PFSK-1 (cell line): ENCODE measurements at regions not wholly inside any gene's neighbourhood (a gene's known extent, or its start where the extent isn't known, plus 50 kb on each side); places are given as distances from the start of the nearest gene placed in this dataset.

Source experiments
- FOXP2 ChIP-seq: optimal IDR thresholded peaks from 2 replicates; pipeline ENCODE3; 2011; ENCODE audit warnings: borderline replicate concordance, control low read depth, inconsistent platforms; ENCODE audit not compliant: insufficient read depth; ENCODE audit errors: extremely low read length, extremely low read depth
- POLR2AphosphoS5 ChIP-seq: IDR thresholded peaks from 2 replicates; pipeline ENCODE4 v1.6.1; 2012; ENCODE audit warnings: low read depth, mild to moderate bottlenecking, control low read depth, low read length, moderate library complexity
- REST ChIP-seq, 2 experiments: IDR thresholded peaks; 2 replicates each; pipeline versions ENCODE4 v1.6.1 to v1.8.0; 2011 to 2012; ENCODE audit warnings: low read depth in 2 of 2, low read length in 2 of 2, control low read depth in 1 of 2, inconsistent platforms in 1 of 2, mild to moderate bottlenecking in 1 of 2, moderate library complexity in 1 of 2; ENCODE audit not compliant: insufficient read depth in 1 of 2
- SIN3A ChIP-seq: IDR thresholded peaks from 2 replicates; pipeline ENCODE4 v1.6.1; 2012; ENCODE audit warnings: mild to moderate bottlenecking, low read length, moderate library complexity, borderline replicate concordance; ENCODE audit not compliant: insufficient read depth
- TAF1 ChIP-seq: IDR thresholded peaks from 2 replicates; pipeline ENCODE4 v1.6.1; 2012; ENCODE audit warnings: low read length, control low read depth, borderline replicate concordance; ENCODE audit not compliant: insufficient read depth

- TF ChIP-seq TAF1 (no peak), SIN3A (no peak), REST (IDR thresholded peaks at IDR 0.05; ENCODE audit: insufficient read depth in 1 of 2, low read depth in 2 of 2, low read length in 2 of 2) (no peak), POLR2AphosphoS5 (no peak), FOXP2 (no peak)
Measured at GRCh38 chr4:66604192-66604591, 933.9 kb upstream of the EPHA5 start.
